ENCODE measurements at regions not wholly inside any gene's neighbourhood (a gene's known extent, or its start where the extent isn't known, plus 50 kb on each side); places are given as distances from the start of the nearest gene placed in this dataset.
"Not testable (repeated sequence)": the region's sequence is repeated elsewhere in the genome, so short reads cannot be mapped to it uniquely, and the experiment has no call there.

GRCh38 chr2:122750808-122751207 is 995.4 kb downstream of the TSN start:
- no peak for DNase-seq

- DNase-seq, result no peak
These were observed 997.9 kb downstream of the TSN start for GRCh38 chr2:122753336-122753735.

- DNase-seq, result no peak
These were observed 999.1 kb downstream of the TSN start for GRCh38 chr2:122754561-122754960.

GRCh38 chr2:122755281-122755780 is 999.9 kb downstream of the TSN start:
- no peak for DNase-seq

GRCh38 chr2:122758967-122759366 is 1003.5 kb downstream of the TSN start:
- DNase-seq, result no peak

- DNase-seq, result no peak
These were observed 1008.6 kb downstream of the TSN start for GRCh38 chr2:122764014-122764413.

GRCh38 chr2:122780251-122780650 is 1024.8 kb downstream of the TSN start:
- DNase-seq, result no peak

- DNase-seq, result no peak
These were observed 1038.6 kb downstream of the TSN start for GRCh38 chr2:122794100-122794499.

- no peak for DNase-seq
These were observed 1040.3 kb downstream of the TSN start for GRCh38 chr2:122795763-122796162.

- DNase-seq, result no peak
These were observed 1043.9 kb downstream of the TSN start for GRCh38 chr2:122799391-122799790.

- DNase-seq, result no peak
These were observed 1045.3 kb downstream of the TSN start for GRCh38 chr2:122800781-122801180.

- DNase-seq, result no peak
These were observed 1049.0 kb downstream of the TSN start for GRCh38 chr2:122804494-122804893.

- no peak for DNase-seq
These were observed 1049.9 kb downstream of the TSN start for GRCh38 chr2:122805346-122805745.

GRCh38 chr2:122808286-122808969 is 1053.0 kb downstream of the TSN start:
- no peak for DNase-seq

GRCh38 chr2:122812214-122812613 is 1056.8 kb downstream of the TSN start:
- DNase-seq, result not testable (repeated sequence)

GRCh38 chr2:122815120-122815519 is 1059.7 kb downstream of the TSN start:
- DNase-seq, result no peak

GRCh38 chr2:122816803-122817202 is 1061.4 kb downstream of the TSN start:
- DNase-seq, result no peak

GRCh38 chr2:122822319-122822718 is 1066.9 kb downstream of the TSN start:
- DNase-seq, result no peak

- DNase-seq, result no peak
These were observed 1074.7 kb downstream of the TSN start for GRCh38 chr2:122830157-122830556.

- no peak for DNase-seq
These were observed 1076.2 kb downstream of the TSN start for GRCh38 chr2:122831649-122832048.

GRCh38 chr2:122843503-122843902 is 1088.1 kb downstream of the TSN start:
- no peak for DNase-seq

GRCh38 chr2:122851161-122851560 is 1095.7 kb downstream of the TSN start:
- DNase-seq, result no peak

GRCh38 chr2:122851972-122852531 is 1096.6 kb downstream of the TSN start:
- no peak for DNase-seq

- DNase-seq, result no peak
These were observed 1101.2 kb downstream of the TSN start for GRCh38 chr2:122856696-122857095.

Measured in CD4-positive, alpha-beta T cell treated with Interleukin-10 for 1 hour (primary cell).